IMR-90 (cell line): ENCODE measurements at regions not wholly inside any gene's neighbourhood (a gene's known extent, or its start where the extent isn't known, plus 50 kb on each side); places are given as distances from the start of the nearest gene placed in this dataset.

Experiments used
- ATAC-seq: fragments of 200-7000 bp; cut with Tn5 transposase; 2 replicates; pipeline ENCODE4 v1.9.1; 2020; ENCODE audit warnings: low read depth, mild to moderate bottlenecking, moderate library complexity
- BruUV-seq: library from RNA; stranded (reverse); fragments of 400-500 nt; replicated peaks from 2 replicates; lab custom pipeline; 2021; lab: Mats Ljungman, UMichigan
- CTCF ChIA-PET: fragments of 300-600 bp; formaldehyde crosslinking; extraction: SDS; loops from one replicate; lab custom pipeline; 2021; ENCODE audit warnings: antibody characterized with exemption; lab: Yijun Ruan, JAX
- POLR2A ChIA-PET: fragments of 300-600 bp; sonication (Branson Sonifier 250); formaldehyde crosslinking; loops from one replicate; lab custom pipeline; 2022; ENCODE audit warnings: antibody characterized with exemption; ENCODE audit not compliant: unreplicated experiment; lab: Charles Lee
- DNase-seq: peaks from one replicate; pipeline ENCODE4 v3.0.0; 2013
- H2AFZ ChIP-seq: replicated peaks from 2 replicates; pipeline ENCODE3; 2013; ENCODE audit warnings: low read length, mild to moderate bottlenecking; ENCODE audit not compliant: poor library complexity
- H2AK5ac ChIP-seq: 2 replicates; pipeline ENCODE4 v1.6.1; 2013; ENCODE audit warnings: low read depth, low read length, inconsistent platforms
- H2AK9ac ChIP-seq: replicated peaks from 2 replicates; pipeline ENCODE3; 2013; ENCODE audit warnings: mild to moderate bottlenecking, low read depth, low read length, moderate library complexity; ENCODE audit not compliant: poor library complexity
- H2BK120ac ChIP-seq: 2 replicates; pipeline ENCODE4 v1.6.1; 2013; ENCODE audit warnings: low read depth, low read length, inconsistent platforms
- H2BK15ac ChIP-seq: 3 replicates; pipeline ENCODE4 v1.6.1; 2013; ENCODE audit warnings: low read depth, low read length, inconsistent platforms
- H2BK20ac ChIP-seq: 2 replicates; pipeline ENCODE4 v1.6.1; 2013; ENCODE audit warnings: low read depth, mild to moderate bottlenecking, inconsistent platforms, low read length, moderate library complexity
- H2BK5ac ChIP-seq: 2 replicates; pipeline ENCODE4 v1.6.1; 2013; ENCODE audit warnings: mild to moderate bottlenecking, low read depth, low read length, inconsistent platforms; ENCODE audit not compliant: poor library complexity, severe bottlenecking
- H3K14ac ChIP-seq: replicated peaks from 2 replicates; pipeline ENCODE4 v1.6.1; 2013; ENCODE audit warnings: low read depth, low read length, inconsistent platforms
- H3K18ac ChIP-seq: 2 replicates; pipeline ENCODE4 v1.6.1; 2013; ENCODE audit warnings: low read depth, low read length, control low read depth
- H3K23ac ChIP-seq: 2 replicates; pipeline ENCODE4 v1.6.1; 2013; ENCODE audit warnings: low read depth, low read length, inconsistent platforms
- H3K27ac ChIP-seq: 2 replicates; pipeline ENCODE4 v1.5.1; 2013; ENCODE audit warnings: mild to moderate bottlenecking, control low read depth, low read length; ENCODE audit not compliant: insufficient read depth
- H3K27me3 ChIP-seq: 2 replicates; pipeline ENCODE4 v1.6.1; 2013; ENCODE audit warnings: low read length; ENCODE audit not compliant: control insufficient read depth, insufficient read depth
- H3K36me3 ChIP-seq: 2 replicates; pipeline ENCODE4 v1.6.1; 2013; ENCODE audit warnings: low read length, mixed read lengths; ENCODE audit not compliant: control insufficient read depth, insufficient read depth
- H3K4ac ChIP-seq: 2 replicates; pipeline ENCODE4 v1.6.1; 2013; ENCODE audit warnings: low read depth, low read length, inconsistent platforms
- H3K4me1 ChIP-seq: 2 replicates; pipeline ENCODE4 v1.6.1; 2013; ENCODE audit warnings: low read length, mixed read lengths; ENCODE audit not compliant: control insufficient read depth, insufficient read depth
- H3K4me2 ChIP-seq: 2 replicates; pipeline ENCODE4 v1.6.1; 2013; ENCODE audit warnings: low read depth, mild to moderate bottlenecking, control low read depth, low read length, moderate library complexity
- H3K4me3 ChIP-seq: 2 replicates; pipeline ENCODE4 v1.5.1; 2013; ENCODE audit warnings: low read depth, mild to moderate bottlenecking, control low read depth, low read length, moderate library complexity; ENCODE audit not compliant: insufficient read depth
- H3K56ac ChIP-seq: 2 replicates; pipeline ENCODE4 v1.6.1; 2013; ENCODE audit warnings: low read length, inconsistent platforms; ENCODE audit not compliant: insufficient read depth; ENCODE audit errors: extremely low read depth
- H3K79me1 ChIP-seq, 2 experiments: 2 replicates each; pipeline ENCODE4 v1.6.1; 2013; ENCODE audit warnings: low read length in 2 of 2, inconsistent platforms in 1 of 2, low read depth in 1 of 2
- H3K9ac ChIP-seq: 2 replicates; pipeline ENCODE4 v1.6.1; 2013; ENCODE audit warnings: low read depth, low read length, control low read depth
- H3K9me1 ChIP-seq: 2 replicates; pipeline ENCODE4 v1.6.1; 2013; ENCODE audit warnings: low read length, inconsistent platforms; ENCODE audit not compliant: insufficient read depth
- H3K9me3 ChIP-seq: 2 replicates; pipeline ENCODE4 v1.6.1; 2013; ENCODE audit warnings: low read length; ENCODE audit not compliant: control insufficient read depth, insufficient read depth
- H4K20me1 ChIP-seq: 2 replicates; pipeline ENCODE4 v1.6.1; 2013; ENCODE audit warnings: low read length, inconsistent platforms; ENCODE audit not compliant: insufficient read depth
- H4K5ac ChIP-seq: 2 replicates; pipeline ENCODE4 v1.6.1; 2013; ENCODE audit warnings: mild to moderate bottlenecking, low read depth, low read length, control low read depth
- H4K8ac ChIP-seq, 2 experiments: 2 replicates each; pipeline ENCODE4 v1.6.1; 2013; ENCODE audit warnings: low read depth in 2 of 2, low read length in 2 of 2, control low read depth in 1 of 2, inconsistent platforms in 1 of 2
- H4K91ac ChIP-seq: 2 replicates; pipeline ENCODE4 v1.6.1; 2013; ENCODE audit warnings: low read depth, low read length, inconsistent platforms; ENCODE audit not compliant: insufficient read depth
- BHLHE40 ChIP-seq: fragments of 150-350 bp; IDR thresholded peaks from 2 replicates; pipeline ENCODE4 v1.6.1; 2016; ENCODE audit warnings: mild to moderate bottlenecking, low read depth, low read length
- CEBPB ChIP-seq: IDR thresholded peaks from 2 replicates; pipeline ENCODE4 v1.6.1; 2012; ENCODE audit warnings: low read depth, low read length, improper control_type of control experiment
- CTCF ChIP-seq: conservative IDR thresholded peaks from 2 replicates; pipeline ENCODE4 v1.5.1; 2012; ENCODE audit warnings: mild to moderate bottlenecking, low read depth, low read length, improper control_type of control experiment
- FOS ChIP-seq: fragments of 150-350 bp; IDR thresholded peaks from 2 replicates; pipeline ENCODE4 v1.6.1; 2016; ENCODE audit warnings: low read depth, low read length
- MAFK ChIP-seq: IDR thresholded peaks from 2 replicates; pipeline ENCODE4 v1.6.1; 2012; ENCODE audit warnings: low read depth, low read length, improper control_type of control experiment
- NFE2L2 ChIP-seq: fragments of 150-350 bp; IDR thresholded peaks from 2 replicates; pipeline ENCODE4 v1.6.1; 2016; ENCODE audit warnings: low read depth, mild to moderate bottlenecking, low read length
- POLR2A ChIP-seq: IDR thresholded peaks from 2 replicates; pipeline ENCODE4 v1.6.1; 2012; ENCODE audit warnings: mild to moderate bottlenecking, low read depth, low read length
- SMC3 ChIP-seq: fragments of 150-350 bp; IDR thresholded peaks from 2 replicates; pipeline ENCODE4 v1.6.1; 2016; ENCODE audit warnings: low read depth, mild to moderate bottlenecking, antibody characterized with exemption, low read length, moderate library complexity
- USF2 ChIP-seq: fragments of 150-350 bp; IDR thresholded peaks from 2 replicates; pipeline ENCODE4 v1.6.1; 2017; ENCODE audit warnings: mild to moderate bottlenecking, antibody characterized with exemption, low read length, low read depth
- WGBS, 2 experiments: methylation state at CpG; one replicate each; pipeline versions ENCODE4 v1.1.5 to v1.1.7; 2013; ENCODE audit warnings: missing lambda C conversion rate in 2 of 2; ENCODE audit not compliant: insufficient read length in 1 of 2; ENCODE audit errors: extremely low coverage in 2 of 2; 5-methylcytosine and 5-hydroxymethylcytosine counted together
- dilution Hi-C: fragments of 300-500 bp; cut with HindIII; formaldehyde crosslinking; loops from one replicate; pipeline ENCODE4 v1.14.3; 2018; ENCODE audit warnings: low sequenced_read_pairs; ENCODE audit not compliant: unreplicated experiment
- in situ Hi-C: fragments of 300-500 bp; cut with MboI; formaldehyde crosslinking; loops from 3 replicates; pipeline ENCODE4 v1.14.3; 2019; ENCODE audit warnings: low sequenced_read_pairs, inconsistent platforms, mixed read lengths
- intact Hi-C: fragments of 100-400 bp; cut with micrococcal nuclease; formaldehyde crosslinking; loops from 2 replicates; pipeline ENCODE4 v1.10.0; 2022

GRCh38 chr12:25327321-25327720, 76.6 kb upstream of the KRAS start:
- dilution Hi-C loops = no loop called here
- no peaks in the 10 kb centered on the region for H4K20me1 ChIP-seq
- no peak overlapping the region for H3K14ac ChIP-seq
- BruUV-seq = no TSS peak
- H3K9me3 ChIP-seq = no peaks in the 10 kb centered on the region
- no peaks in the 10 kb centered on the region for H3K9me1 ChIP-seq
- ChIA-PET POLR2A (no interaction called here), CTCF (no interaction called here)
- DNase-seq (no peak), ATAC-seq (no peak)
- no peaks in the 10 kb centered on the region for H3K27me3 ChIP-seq
- no peak overlapping the region for H2BK120ac ChIP-seq
- H2AFZ ChIP-seq = no peak overlapping the region
- no peaks in the 10 kb centered on the region for H3K79me1 ChIP-seq
- no peak overlapping the region for H4K8ac ChIP-seq
- H3K4ac ChIP-seq = no peak overlapping the region
- no peak overlapping the region for H2AK5ac ChIP-seq
- no peak for TF ChIP-seq BHLHE40
- no peak for TF ChIP-seq POLR2A
- no peak for TF ChIP-seq NFE2L2
- no peak for TF ChIP-seq SMC3
- no peak for TF ChIP-seq FOS
- no peak for TF ChIP-seq USF2
- no peak for TF ChIP-seq CTCF
- TF ChIP-seq MAFK = no peak
- TF ChIP-seq CEBPB = no peak
- H2BK15ac ChIP-seq = no peak overlapping the region
- intact Hi-C loops = no loop called here
- H3K36me3 ChIP-seq = no peaks in the 10 kb centered on the region
- no peak overlapping the region for H3K27ac ChIP-seq
- H4K91ac ChIP-seq = no peak overlapping the region
- peaks cover 3% of the 10 kb centered on the region; the same call in 1 of the 2 replicates for H3K4me1 ChIP-seq
- in situ Hi-C loops = no loop called here
- no CpG with 5 or more reads among the region's 4 CpGs for WGBS, 2 experiments
- H3K4me2 ChIP-seq = no peak overlapping the region
- no peak overlapping the region for H3K56ac ChIP-seq
- no peak overlapping the region for H3K18ac ChIP-seq
- H2BK5ac ChIP-seq = no peak overlapping the region
- H2BK20ac ChIP-seq = no peak overlapping the region
- H3K23ac ChIP-seq = no peak overlapping the region
- no peak overlapping the region for H3K9ac ChIP-seq
- H3K4me3 ChIP-seq = no peak overlapping the region
- no peak overlapping the region for H2AK9ac ChIP-seq
- no peak overlapping the region for H4K5ac ChIP-seq
